GM19463 (cell line): ENCODE measurements at regions not wholly inside any gene's neighbourhood (a gene's known extent, or its start where the extent isn't known, plus 50 kb on each side); places are given as distances from the start of the nearest gene placed in this dataset.

Source experiments
- ATAC-seq: cut with Tn5 transposase; IDR thresholded peaks from one replicate; pipeline ENCODE4 v1.9.1; 2021; ENCODE audit warnings: mild to moderate bottlenecking, moderate library complexity; ENCODE audit not compliant: unreplicated experiment

- no peak for ATAC-seq
These were observed 63.0 kb downstream of the NCOR2 start for GRCh38 chr12:124504273-124505000.

DNA sequence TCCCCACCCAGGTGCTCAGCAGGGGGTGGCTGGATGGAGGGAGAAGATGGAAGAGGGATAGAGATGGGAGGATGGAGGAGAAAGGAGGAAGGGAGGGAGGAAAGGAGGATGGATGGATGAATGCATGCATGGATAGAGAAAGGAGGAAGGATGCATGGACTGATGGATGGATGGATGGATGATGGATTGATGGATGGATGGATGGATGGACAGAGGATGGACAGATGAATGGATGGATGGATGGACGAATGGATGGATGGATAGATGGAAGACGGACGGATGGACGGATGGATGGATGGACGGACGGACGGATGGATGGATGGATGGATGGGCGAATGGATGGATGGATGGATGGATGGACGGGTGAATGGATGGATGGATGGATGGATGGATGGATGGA is 64.1 kb downstream of the NCOR2 start:
- ATAC-seq: no peak

DNA sequence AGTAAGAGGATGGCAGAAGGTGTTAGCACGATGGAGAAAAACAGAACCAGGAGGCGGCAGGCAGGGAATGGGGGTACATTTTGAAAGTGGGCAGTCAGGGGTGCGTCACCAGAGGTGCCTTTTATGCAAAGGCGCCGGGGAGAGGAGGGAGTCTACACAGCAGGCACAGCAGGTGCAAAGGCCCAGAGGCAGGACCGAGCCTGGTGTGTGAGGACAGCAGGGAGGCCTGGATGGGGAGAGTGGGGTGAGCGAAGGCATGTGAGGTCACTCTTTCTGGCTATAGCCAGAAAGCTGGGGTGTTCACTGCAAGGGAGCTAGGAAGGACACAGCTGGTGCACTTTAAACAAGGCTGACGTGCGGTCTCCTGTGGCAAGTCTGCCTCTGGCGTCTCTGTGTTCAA is 65.0 kb downstream of the NCOR2 start:
- no peak for ATAC-seq

DNA sequence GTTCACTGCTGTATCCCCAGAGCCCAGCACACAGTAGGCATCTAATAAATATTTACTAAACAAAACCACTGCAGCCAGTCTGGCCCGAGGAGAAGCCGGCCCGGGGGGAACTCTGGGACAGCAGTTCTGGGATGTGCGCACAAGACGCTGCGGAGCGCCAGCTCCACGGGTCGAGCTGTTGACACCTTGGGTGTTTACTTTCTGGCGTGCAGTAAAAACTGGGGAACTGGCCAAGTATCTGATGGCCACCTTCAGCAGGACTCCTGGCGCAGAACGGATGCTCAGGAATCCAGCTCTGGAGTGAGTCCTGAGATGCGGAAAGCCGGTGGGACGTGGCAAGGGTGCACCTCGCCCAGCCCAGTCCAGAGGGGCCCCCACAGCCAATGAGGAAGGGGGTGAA is 65.6 kb downstream of the NCOR2 start:
- no peak for ATAC-seq

- no peak for ATAC-seq
These were observed 66.3 kb downstream of the NCOR2 start for GRCh38 chr12:124501112-124501561.

DNA sequence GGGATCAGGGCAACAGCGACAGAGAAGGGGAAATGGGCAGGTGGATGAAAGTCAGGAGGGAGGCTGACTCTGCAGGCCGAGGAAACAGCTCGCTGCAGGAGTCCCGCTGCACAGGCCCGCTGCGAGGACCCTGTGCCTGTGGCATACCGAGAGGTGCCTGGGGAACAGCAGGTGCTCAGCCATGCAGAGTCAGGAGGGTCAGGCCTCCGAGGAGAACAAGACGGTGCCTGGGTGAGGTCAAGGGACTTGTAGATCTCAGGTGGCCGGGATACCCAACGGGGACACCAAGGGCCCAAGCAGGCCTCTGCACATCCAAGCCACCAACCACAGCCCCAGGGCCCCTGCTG is 67.5 kb downstream of the NCOR2 start:
- no peak for ATAC-seq

DNA sequence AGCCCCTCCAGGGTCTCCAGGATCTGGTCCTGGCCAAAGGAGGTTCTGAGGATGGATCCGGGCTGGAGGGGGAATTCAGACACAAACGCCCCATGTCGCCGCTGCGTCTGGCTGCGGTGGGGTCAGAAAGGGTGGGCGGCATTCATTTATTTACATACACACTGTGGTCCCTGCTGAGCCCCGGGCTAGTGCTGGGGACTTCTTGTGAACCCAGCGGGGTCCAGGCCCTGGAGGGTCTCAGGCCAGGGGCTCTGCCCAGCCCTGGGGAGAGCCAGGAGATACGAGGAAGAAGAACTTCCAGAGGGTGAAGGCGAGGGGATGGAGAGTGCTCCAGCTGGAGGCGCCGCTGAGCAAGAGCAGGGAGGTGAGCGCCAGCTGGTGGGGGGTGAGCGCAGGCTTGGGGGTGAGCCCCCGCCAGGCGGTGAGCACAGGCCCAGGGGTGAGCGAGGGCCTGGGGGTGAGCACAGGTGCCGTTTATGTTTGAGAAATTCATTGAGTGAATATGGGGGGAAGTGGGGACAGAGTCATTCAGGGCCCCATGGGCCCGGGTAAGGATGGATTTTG is 68.1 kb downstream of the NCOR2 start:
- ATAC-seq: no peak

GRCh38 chr12:124498275-124499189 is 68.9 kb downstream of the NCOR2 start:
- ATAC-seq: no peak

DNA sequence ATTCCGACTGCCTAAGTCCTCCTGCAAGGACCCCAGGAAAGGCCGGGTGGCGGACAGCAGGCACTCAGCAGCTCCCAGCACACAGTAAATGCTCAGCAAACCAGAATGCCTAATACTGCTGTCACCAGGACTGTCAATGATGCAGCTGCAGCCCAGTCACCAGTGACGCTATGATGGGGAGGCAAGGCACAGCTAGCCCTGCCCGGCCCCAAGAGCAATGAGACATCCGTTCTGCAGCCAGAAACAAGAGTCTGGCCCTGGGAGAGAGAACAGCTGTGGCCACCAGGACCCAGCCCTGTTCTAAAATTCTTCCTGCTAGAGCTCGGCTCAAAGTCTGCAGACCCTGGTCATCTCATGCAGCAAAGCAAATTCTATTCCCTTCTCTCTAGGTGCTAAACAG is 69.8 kb downstream of the NCOR2 start:
- no peak for ATAC-seq

GRCh38 chr12:124497039-124497438 is 70.4 kb downstream of the NCOR2 start:
- no peak for ATAC-seq

DNA sequence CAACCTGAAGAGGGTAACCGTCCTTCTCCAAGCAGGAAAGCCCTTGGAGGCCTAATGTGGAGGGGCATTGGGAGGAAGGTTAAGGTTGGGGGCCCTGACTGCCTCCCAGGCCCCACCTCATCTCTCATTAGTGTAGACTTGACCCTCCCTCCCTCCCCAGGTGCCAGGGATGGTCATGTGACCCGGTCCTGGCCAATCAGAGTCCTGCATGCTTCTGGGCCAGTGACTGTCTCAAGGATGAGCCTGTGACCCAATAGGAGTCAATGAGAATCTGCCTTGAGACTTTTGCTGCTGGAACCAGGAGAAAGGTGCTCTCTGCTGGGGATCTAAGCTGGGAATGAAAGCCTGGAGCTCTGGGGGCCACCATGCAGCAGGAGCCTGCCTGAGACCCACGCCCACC is 70.8 kb downstream of the NCOR2 start:
- no peak for ATAC-seq

GRCh38 chr12:124495194-124495983 is 72.0 kb downstream of the NCOR2 start:
- no peak for ATAC-seq

GRCh38 chr12:124494751-124495129 is 72.7 kb downstream of the NCOR2 start:
- ATAC-seq: no peak

GRCh38 chr12:124493809-124494750 is 73.3 kb downstream of the NCOR2 start:
- ATAC-seq: peak; percentile 91

DNA sequence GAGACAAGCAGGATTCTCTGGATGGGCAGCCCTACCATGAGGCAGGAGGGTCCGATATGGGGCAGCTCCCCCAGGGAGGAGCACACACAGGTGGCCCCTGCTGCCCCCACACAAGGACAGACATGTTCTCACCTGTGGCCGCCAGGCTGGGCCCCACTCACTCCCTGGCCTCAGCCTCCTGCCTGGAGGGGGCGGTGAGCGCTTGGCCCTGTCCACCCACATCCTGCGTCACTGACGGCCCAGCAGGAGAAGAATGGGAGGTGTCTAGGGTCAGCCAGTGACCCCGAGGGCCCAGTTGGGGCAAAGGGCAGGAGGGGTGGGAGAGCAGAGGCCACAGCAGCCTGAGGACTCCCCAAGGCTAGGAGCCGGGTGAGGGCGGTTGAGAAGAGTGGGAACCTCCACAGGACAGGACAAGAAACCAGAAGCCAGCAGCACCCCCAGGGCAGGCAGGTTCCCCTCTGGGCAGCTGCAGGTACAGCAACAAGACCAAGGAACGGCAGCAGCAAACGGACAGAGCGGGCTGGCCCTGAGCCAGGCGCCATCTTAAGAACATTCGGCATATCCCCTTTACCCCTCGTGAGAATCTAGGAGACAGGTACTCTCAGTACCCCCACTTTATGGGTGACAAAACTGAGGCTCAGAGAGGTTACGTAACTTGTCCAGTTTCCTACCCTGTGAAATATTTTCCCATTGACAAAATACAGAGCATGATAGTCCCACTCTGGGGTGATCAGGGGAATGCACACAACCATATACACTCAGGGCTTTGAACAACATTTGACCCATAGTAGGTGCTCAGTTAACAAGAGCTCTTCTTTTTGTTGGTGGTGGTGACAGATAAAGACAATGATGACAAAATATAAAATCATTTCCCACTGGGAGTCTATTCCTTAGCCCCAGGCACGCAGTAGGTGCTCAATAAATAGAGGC is 74.3 kb downstream of the NCOR2 start:
- no peak for ATAC-seq

DNA sequence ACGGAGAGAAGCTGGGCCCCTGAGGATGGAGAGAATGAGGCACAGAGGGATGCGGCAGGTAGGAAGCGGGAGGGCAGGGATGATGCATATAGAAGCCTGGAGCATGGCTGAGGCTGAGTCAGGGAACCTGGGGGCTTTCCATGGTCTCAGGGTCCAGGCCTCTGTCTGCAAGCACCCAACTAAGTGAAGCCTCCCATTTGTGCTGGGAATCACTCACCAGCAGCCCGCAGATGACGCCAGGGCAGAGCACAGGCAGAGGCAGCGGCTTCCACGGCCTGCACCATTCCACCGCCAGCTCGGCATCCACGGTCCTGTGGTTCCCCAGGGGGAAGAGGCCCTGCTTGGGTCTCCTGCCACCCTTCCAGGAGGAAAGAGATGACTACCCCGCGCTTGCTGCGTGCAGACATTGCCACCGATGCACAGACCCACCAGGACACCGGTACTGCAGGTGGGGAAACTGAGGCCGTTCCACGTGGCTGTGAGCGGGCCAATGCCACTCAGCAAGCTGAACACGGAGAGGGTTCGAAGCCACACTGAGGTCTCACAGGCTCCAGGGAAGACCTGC is 75.5 kb downstream of the NCOR2 start:
- no peak for ATAC-seq

GRCh38 chr12:124491310-124491709 is 76.1 kb downstream of the NCOR2 start:
- no peak for ATAC-seq

- no peak for ATAC-seq
These were observed 76.7 kb downstream of the NCOR2 start for GRCh38 chr12:124490584-124491305.
